Hypothalamus (tissue), 51 donors: ENCODE measurements at regions not wholly inside any gene's neighbourhood (a gene's known extent, or its start where the extent isn't known, plus 50 kb on each side); places are given as distances from the start of the nearest gene placed in this dataset.
"Not testable (repeated sequence)": the region's sequence is repeated elsewhere in the genome, so short reads cannot be mapped to it uniquely, and the experiment has no call there.

ENCODE experiments used
- DNase-seq, 51 donors: peaks; one replicate each; lab custom pipeline; 2025; lab: John Stamatoyannopoulos, UW

- no peak for DNase-seq
Measured at GRCh38 chr9:2425676-2426075, 195.9 kb upstream of the VLDLR start.

DNA sequence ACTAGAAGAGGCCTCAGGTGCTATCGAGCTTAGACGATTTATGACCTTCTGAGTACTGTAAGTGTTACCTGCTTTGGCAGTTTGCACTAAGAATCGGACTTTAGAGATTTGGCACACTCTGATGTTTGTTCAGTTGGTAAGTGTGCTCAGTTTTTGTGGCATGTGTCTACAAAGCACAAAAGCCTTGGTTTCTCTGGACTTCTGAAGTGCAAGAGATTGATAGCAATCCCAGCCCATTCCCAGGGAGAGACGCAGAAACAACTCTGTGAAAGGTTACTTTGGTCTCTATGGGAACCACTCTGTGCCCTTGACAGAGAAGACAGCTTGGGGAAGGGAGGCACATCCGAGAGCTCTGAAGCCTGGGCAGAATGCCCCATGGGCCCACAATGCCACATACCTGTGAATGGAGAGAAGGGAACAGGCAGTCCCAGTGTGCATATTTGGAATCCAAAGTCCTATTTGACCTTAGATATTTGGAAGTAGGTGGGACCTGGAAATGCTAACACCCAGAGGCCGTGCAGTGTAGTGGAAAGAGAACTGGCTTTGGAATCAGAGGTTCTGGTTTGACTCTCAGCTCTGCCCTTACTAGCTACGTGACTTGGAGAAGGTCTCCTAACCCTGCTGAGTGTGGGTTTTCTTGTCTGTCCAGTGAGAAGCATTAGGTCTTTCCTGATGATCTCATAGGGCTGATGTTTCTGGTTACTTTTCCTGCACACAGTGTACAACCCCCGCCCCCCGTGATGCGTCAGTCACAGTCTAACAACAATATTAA, 194.3 kb upstream of the VLDLR start:
- no peak for DNase-seq

DNA sequence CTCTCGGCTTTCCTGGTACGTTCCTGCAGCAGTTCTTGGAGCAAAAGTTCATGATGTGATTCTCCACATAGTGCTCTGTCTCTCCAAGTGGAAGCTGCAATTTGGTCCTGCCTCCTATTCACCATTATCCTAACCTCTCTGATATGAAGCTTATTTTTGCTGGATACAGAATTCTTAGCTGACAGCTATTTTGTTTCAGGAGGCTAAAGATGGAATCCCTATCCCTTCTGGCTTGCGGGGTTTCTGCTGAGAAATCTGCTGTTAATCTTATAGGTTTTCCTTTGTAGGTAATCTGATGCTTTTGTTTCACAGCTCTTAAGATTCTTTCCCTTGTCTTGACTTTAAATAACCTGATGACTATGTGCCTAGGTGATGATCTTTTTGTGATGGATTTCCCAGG, 181.6 kb upstream of the VLDLR start:
- DNase-seq, result no peak

- DNase-seq, result not testable (repeated sequence)
Measured at GRCh38 chr9:2443933-2444332, 177.7 kb upstream of the VLDLR start.

- no peak for DNase-seq
Measured at GRCh38 chr9:2448193-2448738, 173.3 kb upstream of the VLDLR start.

DNA sequence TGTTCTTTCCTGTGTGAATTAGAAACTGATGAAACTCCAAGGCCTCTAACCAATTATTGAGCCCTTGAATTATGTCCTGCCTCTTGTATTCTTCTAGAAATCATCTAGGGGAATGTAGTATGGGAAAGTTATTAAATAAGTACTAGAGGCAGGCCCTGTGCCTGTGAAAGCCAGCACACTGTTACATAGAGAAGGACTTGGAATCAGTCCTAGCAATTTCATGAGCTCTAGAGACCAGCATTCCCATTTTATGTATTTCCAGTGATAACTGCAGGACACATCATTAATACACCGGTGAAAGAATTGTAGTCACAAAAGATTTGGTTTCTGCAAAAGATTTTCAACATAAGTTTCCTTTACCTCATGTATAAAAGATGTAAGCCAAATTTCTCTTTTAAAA, 168.5 kb upstream of the VLDLR start:
- DNase-seq, result no peak

DNA sequence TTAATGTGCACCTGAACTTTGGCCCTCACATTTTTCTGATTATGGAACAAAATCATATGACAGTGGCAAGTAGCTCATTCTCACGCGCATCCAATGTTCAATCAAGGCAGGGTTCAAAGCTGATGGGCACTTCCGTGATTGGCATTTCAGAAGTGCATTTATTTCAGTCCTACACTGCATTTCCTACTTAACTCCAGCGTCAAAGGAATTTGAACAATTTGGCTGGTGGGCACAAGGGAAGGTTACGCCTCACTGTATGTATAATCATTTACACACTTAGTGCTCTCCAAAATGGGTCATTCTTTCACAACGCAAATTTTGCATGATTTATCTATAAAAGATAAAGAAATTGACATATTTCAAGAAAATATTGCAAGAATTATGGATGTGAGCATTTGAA, 167.9 kb upstream of the VLDLR start:
- DNase-seq, result no peak

DNA sequence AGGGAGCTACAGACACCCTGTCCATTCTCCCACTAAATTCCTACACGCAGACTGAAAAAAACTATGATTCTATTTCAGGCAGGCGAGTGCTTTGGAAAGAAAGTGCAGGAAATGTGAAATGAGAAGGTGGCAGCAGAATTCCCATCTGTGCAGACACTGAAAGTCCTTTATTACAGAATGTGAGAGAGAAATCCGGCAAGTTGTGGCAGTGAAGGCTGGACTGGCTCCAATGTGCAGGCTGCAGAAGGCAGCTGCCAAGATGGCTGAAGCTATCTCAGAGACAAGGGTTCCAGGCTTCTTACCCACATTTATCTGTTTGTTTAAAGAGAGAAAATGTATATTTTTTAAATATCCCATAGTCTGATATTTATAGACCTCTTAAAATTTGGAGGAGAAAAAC, 161.8 kb upstream of the VLDLR start:
- peak in 17 of 51 donors; percentile 1 to 28 (median 13) for DNase-seq

DNA sequence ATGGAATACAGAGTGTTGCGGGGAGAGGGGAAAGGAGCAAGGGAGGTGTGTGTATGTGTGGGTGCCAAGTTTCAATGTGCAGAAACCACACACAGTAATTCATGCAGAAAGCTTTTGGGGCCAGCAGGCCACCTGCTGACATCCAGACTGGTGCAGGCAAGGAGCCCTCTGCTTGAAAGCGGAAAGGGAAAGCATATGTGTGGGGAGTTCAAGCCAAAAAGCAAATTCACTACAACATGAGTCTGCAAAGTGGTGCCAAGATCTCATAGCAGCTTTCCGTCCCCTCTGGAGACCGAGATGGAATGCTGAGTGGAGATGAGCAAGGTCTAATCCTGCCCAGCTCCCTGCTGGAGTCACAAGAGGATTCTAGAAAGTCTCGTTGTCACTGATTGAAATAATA, 159.7 kb upstream of the VLDLR start:
- no peak for DNase-seq

DNA sequence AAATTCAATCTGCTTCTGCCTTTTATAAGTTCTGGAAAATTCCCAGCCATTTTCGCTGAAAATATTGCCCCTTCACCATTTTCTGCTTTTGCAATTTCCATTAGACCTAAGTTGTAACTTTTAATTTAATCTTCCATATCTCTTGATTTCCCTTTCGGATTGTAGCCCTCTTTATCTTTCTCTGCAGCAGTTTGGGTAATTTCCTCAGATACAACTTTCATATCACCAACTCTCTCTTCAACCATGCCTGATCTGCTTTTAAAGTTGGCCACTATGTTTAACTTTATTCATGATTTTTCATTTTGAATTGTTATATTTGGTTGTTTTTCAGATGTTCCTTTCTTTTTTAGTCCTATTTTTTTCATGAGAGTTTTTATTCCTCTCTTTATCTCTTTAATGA, 157.0 kb upstream of the VLDLR start:
- no peak for DNase-seq

GRCh38 chr9:2465516-2465915, 156.1 kb upstream of the VLDLR start:
- no peak for DNase-seq

GRCh38 chr9:2465921-2466460, 155.6 kb upstream of the VLDLR start:
- DNase-seq, result no peak

DNA sequence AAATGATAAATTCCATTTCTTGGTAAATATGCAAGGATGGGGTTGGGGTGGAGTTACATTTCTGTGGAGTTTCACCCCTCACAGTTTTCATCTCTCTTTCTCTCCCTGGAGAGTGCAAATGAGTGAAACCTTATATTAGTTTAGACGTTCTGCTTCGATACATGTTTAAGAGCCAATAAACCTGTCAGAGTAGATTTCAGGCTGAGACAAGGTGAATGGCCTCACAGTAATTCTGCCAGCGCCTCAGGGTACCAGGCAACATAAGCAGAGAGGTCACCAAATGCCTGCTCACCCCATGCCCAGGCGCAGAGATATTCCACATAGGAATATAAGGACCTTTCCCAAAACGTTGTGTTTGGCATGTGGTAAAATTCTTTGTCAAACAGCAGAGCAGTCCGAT, 154.9 kb upstream of the VLDLR start:
- no peak for DNase-seq

DNA sequence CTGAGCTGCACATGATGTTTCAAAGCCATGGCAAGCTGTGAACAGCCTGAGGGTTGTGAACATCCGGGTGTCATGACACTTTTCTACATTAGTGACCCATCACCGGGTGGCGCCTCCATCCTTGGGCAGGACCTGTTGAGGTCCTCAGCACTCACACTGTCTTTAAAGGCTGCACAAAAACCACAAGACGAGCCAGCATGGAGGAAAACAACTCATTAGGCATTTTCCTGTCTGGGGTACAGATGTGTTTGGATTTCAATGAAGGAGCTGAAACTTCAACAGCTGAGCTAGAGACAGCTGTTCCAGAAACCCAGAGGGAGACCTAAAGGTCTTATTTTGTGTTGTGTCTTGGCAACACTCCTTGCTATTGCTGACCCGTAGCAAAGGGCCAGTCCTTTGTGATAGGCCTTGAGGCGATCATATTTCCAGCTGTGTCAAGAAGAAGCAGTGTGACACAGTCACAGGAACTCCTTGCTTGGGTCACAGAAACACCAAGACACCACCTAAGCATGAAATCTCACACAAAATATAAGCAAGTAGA, 151.8 kb upstream of the VLDLR start:
- peak in 2 of 51 donors; percentile 2 to 7 for DNase-seq

DNA sequence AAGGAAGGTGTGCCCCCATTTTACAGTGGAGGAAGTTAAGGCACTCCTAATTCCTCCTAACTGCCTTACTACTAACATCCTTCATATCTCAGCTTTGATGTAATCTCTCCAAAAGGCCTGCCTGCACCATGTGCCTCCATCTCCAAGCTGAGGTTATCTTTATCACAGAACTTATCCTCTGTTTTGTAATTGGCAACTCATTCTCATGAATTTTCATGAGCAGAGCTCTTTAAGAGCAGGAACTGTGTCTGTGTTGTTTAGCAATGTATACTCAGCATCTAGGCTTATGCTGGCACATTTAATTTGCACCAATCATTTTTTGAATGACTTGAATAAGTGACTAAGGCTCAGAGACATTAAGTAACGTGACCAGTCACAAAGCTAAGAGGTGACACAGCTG, 147.9 kb upstream of the VLDLR start:
- no peak for DNase-seq

GRCh38 chr9:2477755-2478154, 143.8 kb upstream of the VLDLR start:
- no peak for DNase-seq

GRCh38 chr9:2478421-2478820, 143.2 kb upstream of the VLDLR start:
- no peak for DNase-seq

DNA sequence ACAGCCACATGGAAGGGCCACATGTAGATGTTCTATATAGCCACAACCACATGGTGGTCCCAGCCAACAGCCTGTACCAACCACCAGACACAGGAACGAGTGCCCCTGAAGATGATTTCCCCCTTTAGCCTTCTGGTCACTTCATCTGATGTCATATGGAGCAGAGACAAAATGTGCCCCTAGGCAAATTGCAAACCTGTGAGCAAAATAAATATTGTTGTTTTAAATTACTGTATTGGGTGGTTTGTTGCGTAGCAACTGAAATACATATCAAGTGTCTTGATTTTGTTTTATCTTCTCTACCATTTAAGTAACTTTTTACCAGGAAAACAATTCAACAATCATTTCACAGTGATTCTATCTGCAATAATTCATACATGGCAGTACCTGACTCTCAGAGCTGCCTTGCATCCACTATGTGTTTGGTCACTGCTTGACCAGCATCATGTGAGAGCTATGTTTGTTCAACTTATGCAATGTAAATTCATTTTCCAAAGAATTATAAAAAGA, 142.5 kb upstream of the VLDLR start:
- no peak for DNase-seq

GRCh38 chr9:2480255-2480837, 141.2 kb upstream of the VLDLR start:
- no peak for DNase-seq

DNA sequence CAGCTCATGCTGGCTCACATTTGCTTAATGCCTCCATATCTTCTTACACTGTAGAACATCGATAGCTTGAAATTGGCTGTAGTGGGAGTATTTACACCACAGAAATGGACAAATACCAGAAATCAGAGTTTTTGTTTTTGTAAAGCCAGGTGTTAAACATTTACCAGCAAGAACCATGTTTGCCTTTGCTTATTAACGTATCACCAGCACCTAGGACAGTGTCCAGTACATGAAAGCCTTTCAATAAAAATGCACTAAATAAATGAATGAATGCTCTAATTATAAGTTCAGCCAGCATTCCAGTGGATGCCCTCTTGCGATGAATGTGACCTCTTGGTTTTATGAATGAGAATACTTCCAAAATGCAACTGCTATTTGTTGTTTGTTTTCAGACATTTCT, 140.4 kb upstream of the VLDLR start:
- no peak for DNase-seq

DNA sequence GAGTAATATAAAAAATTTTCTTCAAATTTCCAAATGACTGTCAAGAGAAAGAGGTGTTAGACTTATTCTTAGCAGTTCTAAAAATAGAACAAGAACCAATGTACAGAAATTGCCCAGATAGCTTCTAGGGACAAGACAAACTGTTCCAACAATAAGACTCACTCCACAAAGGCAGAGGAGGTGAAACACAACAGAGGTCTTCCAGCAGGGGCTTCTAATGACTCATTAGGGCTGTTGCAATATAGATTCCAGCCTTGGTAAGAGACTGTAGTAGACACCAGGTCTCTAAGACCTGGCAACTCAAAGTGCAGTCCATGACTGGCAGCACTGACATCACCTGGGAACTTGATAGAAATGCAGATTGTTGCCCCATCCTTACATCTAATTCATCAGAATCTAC, 134.6 kb upstream of the VLDLR start:
- DNase-seq, result no peak
